B cell (primary cell): ENCODE measurements at regions not wholly inside any gene's neighbourhood (a gene's known extent, or its start where the extent isn't known, plus 50 kb on each side); places are given as distances from the start of the nearest gene placed in this dataset.

Experiments
- ATAC-seq: fragments of 200-7000 bp; cut with Tn5 transposase; one replicate; pipeline ENCODE4 v1.10.0; 2021; ENCODE audit warnings: low read depth, mild to moderate bottlenecking, moderate number of reproducible peaks, moderate library complexity
- CTCF ChIA-PET: fragments of 350-600 bp; sonication (Branson Sonifier 250); formaldehyde crosslinking; loops from one replicate; lab custom pipeline; 2021; ENCODE audit warnings: antibody characterized with exemption, inconsistent platforms; lab: Charles Lee
- POLR2A ChIA-PET: fragments of 350-600 bp; sonication (Branson Sonifier 250); formaldehyde crosslinking; loops from one replicate; lab custom pipeline; 2021; ENCODE audit warnings: antibody characterized with exemption; lab: Charles Lee
- DNase-seq: peaks from one replicate; pipeline ENCODE4 v3.0.0; 2013
- H2AFZ ChIP-seq: 2 replicates; pipeline ENCODE4 v1.6.1; 2012; ENCODE audit warnings: mild to moderate bottlenecking, low read depth, low read length; ENCODE audit not compliant: insufficient read depth, poor library complexity, severe bottlenecking
- H3K27ac ChIP-seq, 2 donors: 1 replicate in 1 of 2; 2 replicates in 1 of 2; pipeline ENCODE4 v1.5.1; 2012 to 2013; ENCODE audit warnings: low read length in 2 of 2, mild to moderate bottlenecking in 2 of 2, moderate library complexity in 1 of 2
- H3K27me3 ChIP-seq, 4 experiments: fragments of 200-600 bp in 1 of 4; sonication (generic) in 1 of 4; replicated peaks in 1 of 4; 1 replicate in 2 of 4; 2 replicates in 2 of 4; pipeline versions ENCODE4 v1.6.1 to v1.7.0; 2013 to 2016; ENCODE audit warnings: low read length in 3 of 4, mild to moderate bottlenecking in 2 of 4, mixed read lengths in 1 of 4, moderate library complexity in 1 of 4; ENCODE audit not compliant: insufficient read depth in 4 of 4, control insufficient read depth in 3 of 4; ENCODE audit errors: control extremely low read depth in 1 of 4
- H3K36me3 ChIP-seq, 2 experiments: replicated peaks in 1 of 2; 1 replicate in 1 of 2; 2 replicates in 1 of 2; pipeline versions ENCODE4 v1.6.1 to v1.7.1; 2013; ENCODE audit warnings: low read length in 1 of 2; ENCODE audit not compliant: insufficient read depth in 2 of 2, control insufficient read depth in 1 of 2; ENCODE audit errors: control extremely low read depth in 1 of 2, extremely low read depth in 1 of 2
- H3K4me1 ChIP-seq, 2 donors: fragments of 200-600 bp in 1 of 2; sonication (generic) in 1 of 2; 1 replicate in 1 of 2; 2 replicates in 1 of 2; pipeline versions ENCODE4 v1.5.1 to v1.6.1; 2013 to 2017; ENCODE audit warnings: low read length in 2 of 2; ENCODE audit not compliant: control insufficient read depth in 2 of 2, insufficient read depth in 2 of 2
- H3K4me2 ChIP-seq: replicated peaks from 2 replicates; pipeline ENCODE3; 2012; ENCODE audit warnings: mild to moderate bottlenecking, low read depth, low read length; ENCODE audit not compliant: poor library complexity, severe bottlenecking
- H3K4me3 ChIP-seq, 5 experiments: fragments of 200-600 bp in 1 of 5; sonication (generic) in 1 of 5; 1 replicate in 3 of 5; 2 replicates in 2 of 5; pipeline versions ENCODE4 v1.5.1 to v1.7.0; 2011 to 2016; ENCODE audit warnings: low read length in 4 of 5, mild to moderate bottlenecking in 4 of 5, low read depth in 2 of 5, control low read depth in 1 of 5, moderate library complexity in 1 of 5; ENCODE audit not compliant: insufficient read depth in 1 of 5; ENCODE audit errors: control extremely low read depth in 1 of 5, extremely low read depth in 1 of 5
- H3K79me2 ChIP-seq: fragments of 200-600 bp; sonication (generic); one replicate; pipeline ENCODE4 v1.6.0; 2016; ENCODE audit warnings: low read length; ENCODE audit not compliant: control insufficient read depth, insufficient read depth
- H3K9ac ChIP-seq: fragments of 200-600 bp; sonication (generic); 2 replicates; pipeline ENCODE4 v1.6.1; 2017; ENCODE audit warnings: mild to moderate bottlenecking, low read length, moderate library complexity
- H3K9me3 ChIP-seq, 3 donors: one replicate each; pipeline versions ENCODE4 v1.6.1 to v1.7.1; 2013; ENCODE audit warnings: low read length in 2 of 3; ENCODE audit not compliant: control insufficient read depth in 2 of 3, insufficient read depth in 1 of 3; ENCODE audit errors: control extremely low read depth in 1 of 3
- H4K20me1 ChIP-seq: 2 replicates; pipeline ENCODE4 v1.6.0; 2012; ENCODE audit warnings: mild to moderate bottlenecking, low read length; ENCODE audit not compliant: insufficient read depth, control insufficient read depth, poor library complexity, severe bottlenecking
- H3K27ac Mint-ChIP-seq: one replicate; pipeline ENCODE4 v1.8.0; 2021; ENCODE audit warnings: mixed read lengths
- H3K27me3 Mint-ChIP-seq: one replicate; pipeline ENCODE4 v1.8.0; 2021; ENCODE audit warnings: mixed read lengths
- H3K4me1 Mint-ChIP-seq: one replicate; pipeline ENCODE4 v1.8.0; 2021; ENCODE audit warnings: mixed read lengths
- H3K4me3 Mint-ChIP-seq: one replicate; pipeline ENCODE4 v1.8.0; 2021; ENCODE audit warnings: mixed read lengths
- H3K9me3 Mint-ChIP-seq: one replicate; pipeline ENCODE4 v1.8.0; 2022; ENCODE audit warnings: mixed read lengths; ENCODE audit not compliant: insufficient read depth
- EZH2 ChIP-seq: IDR thresholded peaks from 2 replicates; pipeline ENCODE4 v1.6.1; 2012; ENCODE audit warnings: borderline replicate concordance, low read depth, mild to moderate bottlenecking, moderate library complexity, low read length; ENCODE audit not compliant: insufficient read depth, poor library complexity, severe bottlenecking
- WGBS: methylation state at CpG from one replicate; pipeline ENCODE4 v1.1.5; 2013; ENCODE audit warnings: missing lambda C conversion rate; ENCODE audit not compliant: insufficient coverage; 5-methylcytosine and 5-hydroxymethylcytosine counted together
- intact Hi-C: fragments of 100-400 bp; cut with micrococcal nuclease; formaldehyde crosslinking; loops from one replicate; pipeline ENCODE4 v1.10.0; 2022
- TF ChIP-seq, protein P1 (sequence below): fragments of 200-600 bp; IDR thresholded peaks from one replicate; pipeline ENCODE4 v1.8.0; 2022; ENCODE audit warnings: antibody characterized with exemption, mild to moderate bottlenecking

DNA sequence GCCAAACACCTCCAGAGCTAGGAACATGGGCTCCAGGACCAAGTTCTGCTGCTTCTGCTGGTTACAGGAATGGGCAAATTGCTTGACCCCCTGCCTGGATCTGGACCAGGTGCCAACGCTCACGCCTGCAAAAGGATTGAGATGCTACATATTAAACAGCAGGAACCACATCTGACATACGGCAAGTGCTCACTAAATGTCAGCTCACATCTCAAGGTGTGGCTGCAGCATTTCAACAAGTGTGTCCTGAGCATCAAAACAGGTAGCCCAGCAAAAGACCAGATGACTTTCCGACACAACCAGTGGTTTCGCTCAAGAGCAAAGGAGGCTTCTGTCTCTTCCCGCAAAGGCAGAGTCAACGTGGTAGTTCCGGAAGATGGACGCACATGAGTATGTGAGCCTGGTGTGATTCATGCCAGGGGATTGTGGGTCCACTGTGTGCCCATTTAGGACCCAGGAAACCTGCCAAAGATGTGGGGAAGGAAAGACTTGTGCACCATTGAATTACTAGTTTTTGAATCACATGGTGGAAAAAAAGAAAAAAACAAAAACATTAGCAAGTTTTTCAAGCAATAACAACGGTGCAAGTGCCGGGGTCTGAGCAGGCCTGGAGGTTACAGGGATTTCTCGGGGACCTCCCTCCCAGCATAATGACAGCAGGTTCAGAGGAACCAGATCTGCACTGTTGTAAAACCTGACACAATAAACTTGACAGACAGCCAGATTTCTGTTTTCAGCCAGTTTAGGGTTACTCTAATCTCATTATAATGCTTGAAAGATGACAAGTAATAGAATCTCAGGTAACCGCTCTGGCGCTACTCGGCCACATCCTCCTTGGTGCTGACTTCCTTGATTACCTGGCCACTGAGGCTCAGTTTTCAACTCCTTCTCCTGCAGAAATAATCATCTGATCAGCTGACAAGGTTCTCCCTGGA is 77.9 kb downstream of the SOX1 start:
- Mint-ChIP-seq H3K9me3 (no peaks in the 10 kb centered on the region), H3K4me3 (no peak overlapping the region), H3K27me3 (no peaks in the 10 kb centered on the region), H3K27ac (no peak overlapping the region), H3K4me1 (no peaks in the 10 kb centered on the region)
- Histone ChIP-seq H3K36me3 (no peaks in the 10 kb centered on the region), H3K4me3 (no peak overlapping the region), H3K9ac (no peak overlapping the region), H3K27ac (no peak overlapping the region), H3K4me2 (no peak overlapping the region), H4K20me1 (no peaks in the 10 kb centered on the region), H3K9me3 (peaks cover 0 to 42% (median 0%) of the 10 kb centered on the region in 3 donors), H2AFZ (no peak overlapping the region), H3K79me2 (no peaks in the 10 kb centered on the region), H3K27me3 (peaks cover 0 to 2% (median 0%) of the 10 kb centered on the region in 4 experiments), H3K4me1 (no peaks in the 10 kb centered on the region)
- DNase-seq: no peak
- ChIA-PET CTCF (no interaction called here), POLR2A (no interaction called here)
- intact Hi-C loops: no loop called here
- 84% methylated on average over 15 of the region's 15 CpGs for WGBS
- no peak for ATAC-seq
- TF ChIP-seq, protein P1, sequence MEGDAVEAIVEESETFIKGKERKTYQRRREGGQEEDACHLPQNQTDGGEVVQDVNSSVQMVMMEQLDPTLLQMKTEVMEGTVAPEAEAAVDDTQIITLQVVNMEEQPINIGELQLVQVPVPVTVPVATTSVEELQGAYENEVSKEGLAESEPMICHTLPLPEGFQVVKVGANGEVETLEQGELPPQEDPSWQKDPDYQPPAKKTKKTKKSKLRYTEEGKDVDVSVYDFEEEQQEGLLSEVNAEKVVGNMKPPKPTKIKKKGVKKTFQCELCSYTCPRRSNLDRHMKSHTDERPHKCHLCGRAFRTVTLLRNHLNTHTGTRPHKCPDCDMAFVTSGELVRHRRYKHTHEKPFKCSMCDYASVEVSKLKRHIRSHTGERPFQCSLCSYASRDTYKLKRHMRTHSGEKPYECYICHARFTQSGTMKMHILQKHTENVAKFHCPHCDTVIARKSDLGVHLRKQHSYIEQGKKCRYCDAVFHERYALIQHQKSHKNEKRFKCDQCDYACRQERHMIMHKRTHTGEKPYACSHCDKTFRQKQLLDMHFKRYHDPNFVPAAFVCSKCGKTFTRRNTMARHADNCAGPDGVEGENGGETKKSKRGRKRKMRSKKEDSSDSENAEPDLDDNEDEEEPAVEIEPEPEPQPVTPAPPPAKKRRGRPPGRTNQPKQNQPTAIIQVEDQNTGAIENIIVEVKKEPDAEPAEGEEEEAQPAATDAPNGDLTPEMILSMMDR: no peak
- TF ChIP-seq EZH2: no peak
